DOHH2 (cell line): ENCODE measurements at regions not wholly inside any gene's neighbourhood (a gene's known extent, or its start where the extent isn't known, plus 50 kb on each side); places are given as distances from the start of the nearest gene placed in this dataset.

Experiments
- H3F3A ChIP-seq: fragments of 200-600 bp; sonication (generic), shearing (Covaris generic); 2 replicates; pipeline ENCODE4 v1.6.0; 2016; ENCODE audit warnings: antibody characterized with exemption, mild to moderate bottlenecking; ENCODE audit not compliant: control insufficient read depth, insufficient read depth
- H3K27ac ChIP-seq: fragments of 200-600 bp; sonication (generic); 2 replicates; pipeline ENCODE4 v1.5.1; 2014; ENCODE audit warnings: low read depth, mild to moderate bottlenecking, low read length, moderate library complexity
- H3K27me3 ChIP-seq: fragments of 200-600 bp; sonication (generic); 2 replicates; pipeline ENCODE4 v1.6.1; 2014; ENCODE audit warnings: mild to moderate bottlenecking, low read length, mixed read lengths; ENCODE audit not compliant: control insufficient read depth
- H3K36me3 ChIP-seq: fragments of 200-600 bp; sonication (generic); 2 replicates; pipeline ENCODE4 v1.6.1; 2014; ENCODE audit warnings: mild to moderate bottlenecking, low read length, moderate library complexity, mixed read lengths; ENCODE audit not compliant: control insufficient read depth
- H3K4me1 ChIP-seq: fragments of 200-600 bp; sonication (generic); 2 replicates; pipeline ENCODE4 v1.6.1; 2014; ENCODE audit warnings: mild to moderate bottlenecking, low read length, mixed read lengths; ENCODE audit not compliant: control insufficient read depth
- H3K4me2 ChIP-seq: fragments of 200-600 bp; sonication (generic); 2 replicates; pipeline ENCODE4 v1.6.0; 2014; ENCODE audit warnings: mild to moderate bottlenecking, low read length, moderate library complexity
- H3K4me3 ChIP-seq: fragments of 200-600 bp; sonication (generic); 2 replicates; pipeline ENCODE4 v1.5.1; 2014; ENCODE audit warnings: mild to moderate bottlenecking, low read length, mixed read lengths
- H3K79me2 ChIP-seq: fragments of 200-600 bp; sonication (generic); 2 replicates; pipeline ENCODE4 v1.6.1; 2014; ENCODE audit warnings: mild to moderate bottlenecking, low read length, mixed read lengths; ENCODE audit not compliant: control insufficient read depth
- H3K9me2 ChIP-seq: fragments of 200-600 bp; sonication (generic); replicated peaks from 2 replicates; pipeline ENCODE4 v1.6.1; 2014; ENCODE audit warnings: mild to moderate bottlenecking, low read length, mixed read lengths; ENCODE audit not compliant: control insufficient read depth
- H3K9me3 ChIP-seq: fragments of 200-600 bp; sonication (generic); 2 replicates; pipeline ENCODE4 v1.6.1; 2014; ENCODE audit warnings: antibody characterized with exemption, low read length, mixed read lengths; ENCODE audit not compliant: control insufficient read depth, insufficient read depth
- H4K20me1 ChIP-seq: fragments of 200-600 bp; sonication (generic); 2 replicates; pipeline ENCODE4 v1.6.0; 2014; ENCODE audit warnings: low read depth, mild to moderate bottlenecking, antibody characterized with exemption, low read length, moderate library complexity; ENCODE audit not compliant: control insufficient read depth, insufficient read depth
- CTCF ChIP-seq: fragments of 200-600 bp; sonication (generic); IDR thresholded peaks from one replicate; pipeline ENCODE4 v1.5.1; 2014; ENCODE audit warnings: antibody characterized with exemption, mild to moderate bottlenecking, low read depth, low read length; ENCODE audit not compliant: poor library complexity, severe bottlenecking
- EZH2phosphoT487 ChIP-seq: fragments of 200-600 bp; sonication (generic); IDR thresholded peaks from 2 replicates; pipeline ENCODE4 v1.6.1; 2017; ENCODE audit warnings: borderline replicate concordance, mild to moderate bottlenecking, antibody characterized with exemption, low read length, moderate library complexity, mixed read lengths

DNA sequence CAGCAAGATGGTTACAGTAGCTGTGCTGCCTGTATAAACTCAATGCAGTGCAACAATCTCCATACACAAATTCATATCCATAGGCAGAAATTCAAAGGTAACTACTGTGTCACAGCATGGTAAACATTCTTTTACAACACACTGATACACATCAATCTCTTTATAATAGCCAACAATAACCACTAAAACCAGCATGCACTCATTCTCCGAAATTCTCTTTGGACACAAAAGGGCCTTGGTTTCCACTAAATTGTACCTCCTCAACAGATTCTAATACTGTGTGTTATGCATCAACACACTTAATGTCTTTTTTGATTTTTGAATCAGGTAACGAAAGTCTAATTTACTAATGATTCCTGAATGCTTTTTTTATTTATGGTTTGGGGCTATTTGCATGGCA is 1323.7 kb downstream of the GRIK2 start:
- TF ChIP-seq CTCF (no peak), EZH2phosphoT487 (no peak)
- Histone ChIP-seq H3K27me3 (no peaks in the 10 kb centered on the region), H3K9me2 (no peaks in the 10 kb centered on the region), H4K20me1 (no peaks in the 10 kb centered on the region), H3K27ac (no peak overlapping the region), H3K79me2 (no peaks in the 10 kb centered on the region), H3K36me3 (no peaks in the 10 kb centered on the region), H3K4me3 (no peak overlapping the region), H3K4me2 (no peak overlapping the region), H3K9me3 (no peaks in the 10 kb centered on the region), H3K4me1 (no peaks in the 10 kb centered on the region), H3F3A (no peaks in the 10 kb centered on the region)

DNA sequence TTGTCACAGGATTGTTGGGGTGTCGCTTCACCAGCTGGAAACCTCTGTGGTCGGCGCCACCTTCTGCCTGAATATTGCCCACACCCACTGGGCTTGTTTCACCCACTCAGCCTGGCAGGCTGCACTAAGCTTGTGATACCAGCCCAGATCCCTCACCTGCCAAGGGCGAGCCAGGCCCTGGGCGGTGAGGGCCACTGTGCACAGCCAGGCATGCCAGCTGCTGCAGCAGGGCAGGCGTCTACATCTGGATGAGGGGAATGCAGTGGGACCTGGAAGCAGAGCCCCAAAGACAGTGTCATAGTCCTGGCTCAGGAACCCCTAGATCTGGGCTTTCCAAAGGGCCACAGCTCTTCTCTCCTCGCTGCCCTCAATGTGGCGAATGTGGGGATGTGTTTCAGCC is 1307.5 kb downstream of the GRIK2 start:
- Histone ChIP-seq H3K27ac (no peak overlapping the region), H3F3A (no peaks in the 10 kb centered on the region), H3K4me1 (no peaks in the 10 kb centered on the region), H3K79me2 (no peaks in the 10 kb centered on the region), H3K9me2 (no peaks in the 10 kb centered on the region), H3K9me3 (no peaks in the 10 kb centered on the region; the same call in 1 of the 2 replicates), H4K20me1 (no peaks in the 10 kb centered on the region), H3K4me2 (no peak overlapping the region), H3K4me3 (no peak overlapping the region), H3K36me3 (no peaks in the 10 kb centered on the region), H3K27me3 (no peaks in the 10 kb centered on the region)
- TF ChIP-seq EZH2phosphoT487 (no peak), CTCF (no peak)

DNA sequence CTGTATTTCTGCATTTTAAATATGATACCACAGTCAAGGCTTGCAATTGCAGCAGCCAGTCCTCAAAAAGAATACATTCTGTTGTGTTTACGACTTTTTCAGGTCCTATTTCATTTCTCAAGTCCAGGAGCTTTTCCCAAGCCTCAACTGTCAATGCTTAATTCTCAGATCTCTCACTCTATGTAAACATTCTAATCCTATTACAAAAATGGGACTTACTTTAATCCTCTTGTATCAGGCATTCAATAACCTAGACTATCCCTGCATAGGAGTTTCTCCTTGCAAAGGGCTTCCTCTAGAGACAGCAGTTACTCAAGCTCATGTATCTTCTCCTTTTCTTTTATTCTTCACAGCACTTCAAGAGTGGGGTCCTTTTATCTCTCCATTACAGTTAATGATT is 1293.0 kb downstream of the GRIK2 start:
- Histone ChIP-seq H3K4me3 (no peak overlapping the region), H3K9me3 (no peaks in the 10 kb centered on the region), H3K4me2 (no peak overlapping the region), H3K9me2 (no peaks in the 10 kb centered on the region), H3K27ac (no peak overlapping the region), H3F3A (no peaks in the 10 kb centered on the region), H4K20me1 (no peaks in the 10 kb centered on the region), H3K27me3 (no peaks in the 10 kb centered on the region), H3K36me3 (no peaks in the 10 kb centered on the region), H3K79me2 (no peaks in the 10 kb centered on the region), H3K4me1 (no peaks in the 10 kb centered on the region)
- TF ChIP-seq EZH2phosphoT487 (no peak), CTCF (no peak)

DNA sequence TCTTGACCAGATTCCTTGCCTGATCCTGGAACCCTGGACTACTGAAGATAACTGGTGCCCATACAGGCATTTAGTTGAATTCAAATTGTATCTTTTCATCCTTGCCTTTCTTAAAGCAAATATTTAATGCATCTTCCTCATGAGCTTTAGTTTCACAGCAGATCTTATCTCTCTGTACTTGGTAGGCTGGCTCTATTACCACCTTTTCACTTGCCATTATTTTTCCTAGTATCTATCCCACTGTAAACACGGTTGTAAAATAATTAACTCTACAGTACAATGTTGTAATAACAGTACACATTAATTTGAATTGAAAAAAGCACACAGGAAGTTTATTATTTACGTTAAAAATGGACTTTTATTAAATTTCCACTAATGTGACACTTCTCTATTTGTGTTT is 1286.9 kb downstream of the GRIK2 start:
- no peaks in the 10 kb centered on the region for H3K27me3 ChIP-seq
- H3K79me2 ChIP-seq: no peaks in the 10 kb centered on the region
- no peaks in the 10 kb centered on the region for H3K9me2 ChIP-seq
- H3K27ac ChIP-seq: no peak overlapping the region
- H3K4me2 ChIP-seq: no peak overlapping the region
- no peaks in the 10 kb centered on the region for H3F3A ChIP-seq
- H3K36me3 ChIP-seq: no peaks in the 10 kb centered on the region
- H3K4me1 ChIP-seq: 0 out of 2 replicates have a peak, but pooled peaks cover 2% of the 10 kb centered on the region
- TF ChIP-seq CTCF (no peak), EZH2phosphoT487 (no peak)
- no peaks in the 10 kb centered on the region for H4K20me1 ChIP-seq
- no peak overlapping the region for H3K4me3 ChIP-seq
- H3K9me3 ChIP-seq: no peaks in the 10 kb centered on the region
